ENCODE measurements at regions not wholly inside any gene's neighbourhood (a gene's known extent, or its start where the extent isn't known, plus 50 kb on each side); places are given as distances from the start of the nearest gene placed in this dataset.
"Not testable (repeated sequence)": the region's sequence is repeated elsewhere in the genome, so short reads cannot be mapped to it uniquely, and the experiment has no call there.

DNA sequence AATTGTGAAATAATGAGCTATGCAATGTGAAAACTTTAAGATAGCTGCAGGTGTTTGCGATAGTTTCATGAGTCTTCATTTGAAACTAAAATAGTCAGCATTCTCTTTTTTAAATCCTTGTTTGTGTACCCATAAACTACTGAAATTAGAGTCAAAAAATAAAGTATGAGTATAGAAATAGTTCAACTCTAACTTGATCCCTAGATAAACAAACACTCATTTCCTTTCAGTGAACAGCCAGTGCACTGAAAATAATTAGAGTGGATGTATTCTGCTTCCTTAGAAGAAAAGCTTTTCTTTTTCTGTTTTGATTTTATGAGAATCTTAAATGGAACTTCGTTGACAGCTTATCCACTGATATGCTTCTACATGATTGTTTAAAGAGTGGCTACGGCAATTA lies 1033.4 kb downstream of the SOCS6 start:
- Mint-ChIP-seq H3K27ac (no peak overlapping the region), H3K27me3 (peaks cover 9% of the 10 kb centered on the region), H3K4me3 (no peak overlapping the region), H3K36me3 (no peaks in the 10 kb centered on the region), H3K4me1 (ENCODE audit: unreplicated experiment) (no peaks in the 10 kb centered on the region), H3K9me3 (no peaks in the 10 kb centered on the region)
- no peak for DNase-seq (ENCODE audit: extremely low spot score, unreplicated experiment)
- TF ChIP-seq, protein P1, sequence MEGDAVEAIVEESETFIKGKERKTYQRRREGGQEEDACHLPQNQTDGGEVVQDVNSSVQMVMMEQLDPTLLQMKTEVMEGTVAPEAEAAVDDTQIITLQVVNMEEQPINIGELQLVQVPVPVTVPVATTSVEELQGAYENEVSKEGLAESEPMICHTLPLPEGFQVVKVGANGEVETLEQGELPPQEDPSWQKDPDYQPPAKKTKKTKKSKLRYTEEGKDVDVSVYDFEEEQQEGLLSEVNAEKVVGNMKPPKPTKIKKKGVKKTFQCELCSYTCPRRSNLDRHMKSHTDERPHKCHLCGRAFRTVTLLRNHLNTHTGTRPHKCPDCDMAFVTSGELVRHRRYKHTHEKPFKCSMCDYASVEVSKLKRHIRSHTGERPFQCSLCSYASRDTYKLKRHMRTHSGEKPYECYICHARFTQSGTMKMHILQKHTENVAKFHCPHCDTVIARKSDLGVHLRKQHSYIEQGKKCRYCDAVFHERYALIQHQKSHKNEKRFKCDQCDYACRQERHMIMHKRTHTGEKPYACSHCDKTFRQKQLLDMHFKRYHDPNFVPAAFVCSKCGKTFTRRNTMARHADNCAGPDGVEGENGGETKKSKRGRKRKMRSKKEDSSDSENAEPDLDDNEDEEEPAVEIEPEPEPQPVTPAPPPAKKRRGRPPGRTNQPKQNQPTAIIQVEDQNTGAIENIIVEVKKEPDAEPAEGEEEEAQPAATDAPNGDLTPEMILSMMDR (conservative IDR thresholded peaks at IDR 0.05): no peak

DNA sequence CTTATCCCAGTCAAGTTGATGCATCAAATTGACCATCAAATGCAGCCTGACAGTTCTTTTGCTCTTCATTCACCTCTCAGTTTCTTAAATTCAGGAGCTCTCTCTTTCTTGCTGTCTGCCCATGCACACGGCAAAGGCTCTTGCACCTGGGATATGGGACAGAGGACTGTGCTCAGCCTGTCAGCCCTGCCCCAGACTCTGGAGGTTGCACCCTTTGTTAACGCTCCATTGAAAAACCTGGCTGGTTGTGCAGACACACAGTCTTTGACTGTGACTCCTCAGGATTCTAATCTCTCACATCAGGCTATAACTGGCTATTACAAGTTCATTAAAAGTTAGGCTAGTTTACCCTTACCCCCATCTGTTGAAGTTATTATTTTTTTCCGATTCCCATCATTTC lies 1032.5 kb downstream of the SOCS6 start:
- TF ChIP-seq, protein P1 (conservative IDR thresholded peaks at IDR 0.05): no peak
- Mint-ChIP-seq H3K4me3 (no peak overlapping the region), H3K4me1 (ENCODE audit: unreplicated experiment) (no peaks in the 10 kb centered on the region), H3K36me3 (no peaks in the 10 kb centered on the region), H3K27me3 (peaks cover 9% of the 10 kb centered on the region), H3K27ac (no peak overlapping the region), H3K9me3 (no peaks in the 10 kb centered on the region)
- no peak for DNase-seq (ENCODE audit: extremely low spot score, unreplicated experiment)

DNA sequence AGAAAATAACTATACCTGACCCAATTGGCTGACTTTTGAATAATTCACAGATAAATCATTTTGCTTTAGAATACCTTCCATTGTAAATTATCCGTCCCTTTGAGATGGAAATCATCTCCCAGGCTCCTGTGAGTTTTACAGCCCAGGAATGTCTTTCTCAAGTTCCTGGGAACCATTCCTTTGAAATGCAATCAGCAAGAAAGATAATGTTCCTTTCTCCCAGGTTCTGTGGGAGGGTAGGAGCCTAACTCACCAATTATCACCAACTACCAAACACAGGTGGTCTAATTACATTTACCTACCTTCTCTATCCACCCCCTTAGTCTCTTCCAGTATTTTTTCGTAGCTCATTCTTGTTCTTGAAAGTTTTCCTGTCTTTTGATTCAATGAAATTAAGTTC lies 1016.0 kb downstream of the SOCS6 start:
- H3K9me3 Mint-ChIP-seq: peaks cover 4% of the 10 kb centered on the region
- peaks cover 3% of the 10 kb centered on the region for H3K27me3 Mint-ChIP-seq
- no peaks in the 10 kb centered on the region for H3K36me3 Mint-ChIP-seq
- DNase-seq (ENCODE audit: extremely low spot score, unreplicated experiment): no peak
- H3K4me1 Mint-ChIP-seq (ENCODE audit: unreplicated experiment): no peaks in the 10 kb centered on the region
- TF ChIP-seq, protein P1 (conservative IDR thresholded peaks at IDR 0.05): no peak
- no peak overlapping the region for H3K4me3 Mint-ChIP-seq
- H3K27ac Mint-ChIP-seq: no peak overlapping the region

GRCh38 chr18:71303743-71304142 lies 1014.9 kb downstream of the SOCS6 start:
- H3K4me3 Mint-ChIP-seq; H3K36me3 Mint-ChIP-seq; H3K9me3 Mint-ChIP-seq; H3K4me1 Mint-ChIP-seq (ENCODE audit: unreplicated experiment); H3K27me3 Mint-ChIP-seq; H3K27ac Mint-ChIP-seq; DNase-seq (ENCODE audit: extremely low spot score, unreplicated experiment): not testable (repeated sequence)

- no peaks in the 10 kb centered on the region for H3K27me3 Mint-ChIP-seq
- no peak overlapping the region for H3K4me3 Mint-ChIP-seq
- H3K4me1 Mint-ChIP-seq (ENCODE audit: unreplicated experiment): no peaks in the 10 kb centered on the region
- H3K36me3 Mint-ChIP-seq: no peaks in the 10 kb centered on the region
- DNase-seq (ENCODE audit: extremely low spot score, unreplicated experiment): no peak
- TF ChIP-seq, protein P1 (conservative IDR thresholded peaks at IDR 0.05): no peak
- no peak overlapping the region for H3K27ac Mint-ChIP-seq
- H3K9me3 Mint-ChIP-seq: peaks cover 4% of the 10 kb centered on the region
Measured at GRCh38 chr18:71301596-71301995, 1012.8 kb downstream of the SOCS6 start.

- not testable (repeated sequence) for H3K4me1 Mint-ChIP-seq (ENCODE audit: unreplicated experiment)
Measured at GRCh38 chr18:71294201-71294600, 1005.4 kb downstream of the SOCS6 start.

DNA sequence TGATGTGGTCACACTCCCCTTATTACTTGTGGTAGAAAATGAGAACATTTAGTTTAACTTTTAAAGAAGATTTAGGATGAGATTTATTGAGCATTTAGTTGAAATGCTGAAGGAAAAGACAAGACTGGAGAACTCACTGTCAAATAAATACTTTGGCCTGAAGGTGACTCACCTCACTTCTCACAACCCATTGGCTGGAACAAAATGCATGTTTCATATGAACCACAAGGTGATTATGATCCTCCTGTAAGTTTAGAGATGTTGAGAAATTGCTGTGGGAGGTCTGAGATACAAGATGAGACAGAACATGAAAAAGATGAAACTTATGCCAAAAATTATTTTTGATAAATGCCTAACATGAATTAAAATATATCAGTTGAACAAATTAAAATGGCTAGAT lies 1004.5 kb downstream of the SOCS6 start:
- no peak overlapping the region for H3K27ac Mint-ChIP-seq
- no peaks in the 10 kb centered on the region for H3K4me1 Mint-ChIP-seq (ENCODE audit: unreplicated experiment)
- no peaks in the 10 kb centered on the region for H3K36me3 Mint-ChIP-seq
- TF ChIP-seq, protein P1 (conservative IDR thresholded peaks at IDR 0.05): no peak
- no peaks in the 10 kb centered on the region for H3K9me3 Mint-ChIP-seq
- H3K4me3 Mint-ChIP-seq: no peak overlapping the region
- DNase-seq (ENCODE audit: extremely low spot score, unreplicated experiment): no peak
- H3K27me3 Mint-ChIP-seq: no peaks in the 10 kb centered on the region

More at GRCh38 chr18:71294201-71294600, 1005.4 kb downstream of the SOCS6 start:
- H3K36me3 Mint-ChIP-seq; H3K27ac Mint-ChIP-seq; H3K4me3 Mint-ChIP-seq; DNase-seq (ENCODE audit: extremely low spot score, unreplicated experiment); H3K27me3 Mint-ChIP-seq; H3K9me3 Mint-ChIP-seq: not testable (repeated sequence)

Measured in type B pancreatic cell (in vitro differentiated cells).